ENCODE measurements at regions not wholly inside any gene's neighbourhood (a gene's known extent, or its start where the extent isn't known, plus 50 kb on each side); places are given as distances from the start of the nearest gene placed in this dataset.

DNA sequence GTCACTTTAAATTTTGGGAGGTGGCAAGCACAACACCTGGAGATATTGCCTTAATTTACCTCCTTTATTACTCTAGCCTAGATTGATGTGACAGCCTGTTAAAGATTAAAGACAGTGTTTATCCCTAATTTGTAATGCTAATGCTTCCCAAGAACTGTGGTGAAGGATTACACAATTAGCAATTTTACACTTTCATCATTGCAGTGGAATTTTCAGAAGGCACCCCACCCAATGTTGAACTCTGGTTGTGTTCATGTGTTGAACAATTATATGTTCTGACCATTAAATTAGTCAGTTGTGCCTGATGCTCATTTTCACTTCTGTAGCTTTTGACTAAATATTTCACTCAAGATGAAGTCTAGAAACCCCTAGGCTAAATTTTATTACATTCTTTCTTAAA is 317.1 kb upstream of the CWC22 start:
- Mint-ChIP-seq H3K4me3 (no peak overlapping the region), H3K27ac (no peak overlapping the region), H3K9me3 (peaks cover 9 to 16% of the 10 kb centered on the region in 2 donors), H3K36me3 (no peaks in the 10 kb centered on the region), H3K27me3 (ENCODE audit: low read depth in 2 of 2) (no peaks in the 10 kb centered on the region), H3K4me1 (no peaks in the 10 kb centered on the region)
- H3K36me3 ChIP-seq (ENCODE audit: control insufficient read depth, insufficient read depth, low read length): no peaks in the 10 kb centered on the region
- DNase-seq (no peak), ATAC-seq (no peak)
- no peak overlapping the region for H3K27ac ChIP-seq (ENCODE audit: low read length)
- no peaks in the 10 kb centered on the region for H3K27me3 ChIP-seq (ENCODE audit: control insufficient read depth, insufficient read depth, low read length)
- intact Hi-C loops (cut with micrococcal nuclease): no loop called here
- H3K4me1 ChIP-seq (ENCODE audit: control insufficient read depth, insufficient read depth, low read length): no peaks in the 10 kb centered on the region
- TF ChIP-seq, protein P1, sequence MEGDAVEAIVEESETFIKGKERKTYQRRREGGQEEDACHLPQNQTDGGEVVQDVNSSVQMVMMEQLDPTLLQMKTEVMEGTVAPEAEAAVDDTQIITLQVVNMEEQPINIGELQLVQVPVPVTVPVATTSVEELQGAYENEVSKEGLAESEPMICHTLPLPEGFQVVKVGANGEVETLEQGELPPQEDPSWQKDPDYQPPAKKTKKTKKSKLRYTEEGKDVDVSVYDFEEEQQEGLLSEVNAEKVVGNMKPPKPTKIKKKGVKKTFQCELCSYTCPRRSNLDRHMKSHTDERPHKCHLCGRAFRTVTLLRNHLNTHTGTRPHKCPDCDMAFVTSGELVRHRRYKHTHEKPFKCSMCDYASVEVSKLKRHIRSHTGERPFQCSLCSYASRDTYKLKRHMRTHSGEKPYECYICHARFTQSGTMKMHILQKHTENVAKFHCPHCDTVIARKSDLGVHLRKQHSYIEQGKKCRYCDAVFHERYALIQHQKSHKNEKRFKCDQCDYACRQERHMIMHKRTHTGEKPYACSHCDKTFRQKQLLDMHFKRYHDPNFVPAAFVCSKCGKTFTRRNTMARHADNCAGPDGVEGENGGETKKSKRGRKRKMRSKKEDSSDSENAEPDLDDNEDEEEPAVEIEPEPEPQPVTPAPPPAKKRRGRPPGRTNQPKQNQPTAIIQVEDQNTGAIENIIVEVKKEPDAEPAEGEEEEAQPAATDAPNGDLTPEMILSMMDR (IDR thresholded peaks at IDR 0.05): no peak
- H3K9me3 ChIP-seq (ENCODE audit: control insufficient read depth, insufficient read depth, low read length): no peaks in the 10 kb centered on the region
- no peak overlapping the region for H3K4me3 ChIP-seq (ENCODE audit: low read length)

DNA sequence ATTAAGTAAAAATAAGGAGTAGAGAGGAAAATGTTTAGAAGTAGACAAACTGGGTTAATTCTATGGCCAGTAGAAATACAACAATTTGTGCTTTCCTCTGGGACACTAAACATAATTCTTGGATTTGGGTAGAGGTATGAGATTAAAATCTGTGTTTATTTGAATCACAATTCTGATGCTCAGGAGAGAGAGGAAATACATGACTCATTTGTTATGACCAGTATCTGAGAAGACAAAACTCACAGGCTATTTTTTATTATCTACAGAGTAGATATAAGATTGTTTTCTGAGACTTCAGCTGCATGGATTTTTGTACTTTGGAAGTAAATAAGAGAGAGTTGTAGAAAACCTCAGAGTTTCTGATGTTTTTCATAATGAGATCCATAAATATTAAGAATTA is 315.7 kb upstream of the CWC22 start:
- H3K9me3 ChIP-seq (ENCODE audit: control insufficient read depth, insufficient read depth, low read length): no peaks in the 10 kb centered on the region
- Mint-ChIP-seq H3K4me1 (no peaks in the 10 kb centered on the region), H3K4me3 (no peak overlapping the region), H3K9me3 (peaks cover 13 to 17% of the 10 kb centered on the region in 2 donors), H3K36me3 (no peaks in the 10 kb centered on the region), H3K27me3 (ENCODE audit: low read depth in 2 of 2) (no peaks in the 10 kb centered on the region), H3K27ac (no peak overlapping the region)
- no peak overlapping the region for H3K27ac ChIP-seq (ENCODE audit: low read length)
- H3K36me3 ChIP-seq (ENCODE audit: control insufficient read depth, insufficient read depth, low read length): no peaks in the 10 kb centered on the region
- DNase-seq (no peak), ATAC-seq (no peak)
- intact Hi-C loops (cut with micrococcal nuclease): no loop called here
- no peaks in the 10 kb centered on the region for H3K27me3 ChIP-seq (ENCODE audit: control insufficient read depth, insufficient read depth, low read length)
- no peaks in the 10 kb centered on the region for H3K4me1 ChIP-seq (ENCODE audit: control insufficient read depth, insufficient read depth, low read length)
- H3K4me3 ChIP-seq (ENCODE audit: low read length): no peak overlapping the region
- TF ChIP-seq, protein P1 (IDR thresholded peaks at IDR 0.05): no peak

DNA sequence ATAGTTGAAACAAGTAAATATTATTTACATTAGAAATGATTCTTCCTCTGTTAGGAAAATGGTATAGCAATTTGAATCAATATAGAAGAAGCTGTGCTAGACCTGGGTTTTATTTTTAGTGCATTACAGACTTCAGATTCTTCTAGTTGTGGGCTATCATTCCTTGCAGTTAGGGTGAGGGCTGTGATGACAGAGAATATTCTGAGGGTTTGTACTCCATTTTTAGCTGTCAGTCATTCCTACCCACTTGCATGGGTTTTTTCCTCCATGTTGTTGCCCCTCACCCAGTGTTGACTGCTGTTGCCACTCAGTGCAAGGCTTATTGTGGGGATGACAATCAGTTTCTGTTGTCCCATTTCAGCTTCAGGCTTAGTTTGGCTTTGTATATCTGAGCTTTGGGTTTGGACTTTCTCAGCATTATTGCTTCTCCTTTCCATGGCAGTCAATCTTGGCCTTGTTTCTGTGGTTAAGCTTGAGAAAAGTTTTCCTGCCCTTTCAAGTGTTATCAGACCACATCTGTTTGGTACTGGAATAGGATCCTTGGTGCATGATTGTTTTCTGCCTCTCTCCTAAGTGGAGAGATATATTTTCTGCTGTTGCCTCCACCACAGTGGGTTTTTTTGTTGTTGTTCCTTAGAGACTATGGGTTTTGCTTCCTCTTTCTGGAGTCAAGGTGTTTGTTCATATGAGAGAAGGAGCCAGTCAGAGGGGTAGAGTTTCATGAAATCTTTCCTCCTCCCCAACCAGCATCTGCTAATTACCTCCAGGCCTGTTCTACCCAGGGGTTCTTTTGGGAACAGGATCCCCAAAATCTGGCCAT is 312.7 kb upstream of the CWC22 start:
- Mint-ChIP-seq H3K36me3 (no peaks in the 10 kb centered on the region), H3K27me3 (ENCODE audit: low read depth in 2 of 2) (no peaks in the 10 kb centered on the region), H3K4me3 (no peak overlapping the region), H3K27ac (no peak overlapping the region), H3K9me3 (peaks cover 9 to 12% of the 10 kb centered on the region in 2 donors), H3K4me1 (no peaks in the 10 kb centered on the region)
- TF ChIP-seq, protein P1 (IDR thresholded peaks at IDR 0.05): no peak
- no peaks in the 10 kb centered on the region for H3K27me3 ChIP-seq (ENCODE audit: control insufficient read depth, insufficient read depth, low read length)
- H3K36me3 ChIP-seq (ENCODE audit: control insufficient read depth, insufficient read depth, low read length): no peaks in the 10 kb centered on the region
- ATAC-seq: no peak
- no peaks in the 10 kb centered on the region for H3K9me3 ChIP-seq (ENCODE audit: control insufficient read depth, insufficient read depth, low read length)
- H3K4me1 ChIP-seq (ENCODE audit: control insufficient read depth, insufficient read depth, low read length): no peaks in the 10 kb centered on the region
- H3K4me3 ChIP-seq (ENCODE audit: low read length): no peak overlapping the region
- DNase-seq: no peak
- H3K27ac ChIP-seq (ENCODE audit: low read length): no peak overlapping the region
- intact Hi-C loops (cut with micrococcal nuclease): no loop called here

DNA sequence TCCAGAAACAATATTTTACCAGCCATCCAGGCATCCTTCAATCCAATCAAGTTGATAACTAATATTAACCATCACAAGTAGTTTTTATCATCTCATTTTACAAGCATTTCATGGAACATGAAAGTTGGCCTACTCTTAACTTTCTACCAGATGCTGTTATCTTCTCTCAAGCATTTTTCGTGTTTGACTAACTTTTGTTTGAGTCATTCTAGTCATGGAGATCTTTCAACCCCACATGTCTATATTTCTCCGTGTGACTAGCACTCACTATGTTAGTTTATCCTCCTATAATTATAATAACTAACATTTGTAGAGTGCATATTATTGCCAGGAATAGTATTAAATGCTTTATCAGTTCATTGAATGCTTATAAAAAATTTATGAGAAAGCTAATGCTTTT is 307.0 kb upstream of the CWC22 start:
- no peaks in the 10 kb centered on the region for H3K36me3 ChIP-seq (ENCODE audit: control insufficient read depth, insufficient read depth, low read length)
- Mint-ChIP-seq H3K36me3 (no peaks in the 10 kb centered on the region), H3K27me3 (ENCODE audit: low read depth in 2 of 2) (no peaks in the 10 kb centered on the region), H3K27ac (no peak overlapping the region), H3K4me3 (no peak overlapping the region), H3K9me3 (peaks cover 5 to 8% of the 10 kb centered on the region in 2 donors), H3K4me1 (no peaks in the 10 kb centered on the region)
- no peak for ATAC-seq
- H3K9me3 ChIP-seq (ENCODE audit: control insufficient read depth, insufficient read depth, low read length): no peaks in the 10 kb centered on the region
- no peak for DNase-seq
- H3K4me1 ChIP-seq (ENCODE audit: control insufficient read depth, insufficient read depth, low read length): no peaks in the 10 kb centered on the region
- H3K4me3 ChIP-seq (ENCODE audit: low read length): no peak overlapping the region
- H3K27ac ChIP-seq (ENCODE audit: low read length): no peak overlapping the region
- TF ChIP-seq, protein P1 (IDR thresholded peaks at IDR 0.05): no peak
- 60% methylated on average over 1 of the region's 2 CpGs for WGBS (ENCODE audit: insufficient coverage)
- intact Hi-C loops (cut with micrococcal nuclease): no loop called here
- no peaks in the 10 kb centered on the region for H3K27me3 ChIP-seq (ENCODE audit: control insufficient read depth, insufficient read depth, low read length)

Data from natural killer cell (primary cell).